ENCODE measurements at regions not wholly inside any gene's neighbourhood (a gene's known extent, or its start where the extent isn't known, plus 50 kb on each side); places are given as distances from the start of the nearest gene placed in this dataset.

DNA sequence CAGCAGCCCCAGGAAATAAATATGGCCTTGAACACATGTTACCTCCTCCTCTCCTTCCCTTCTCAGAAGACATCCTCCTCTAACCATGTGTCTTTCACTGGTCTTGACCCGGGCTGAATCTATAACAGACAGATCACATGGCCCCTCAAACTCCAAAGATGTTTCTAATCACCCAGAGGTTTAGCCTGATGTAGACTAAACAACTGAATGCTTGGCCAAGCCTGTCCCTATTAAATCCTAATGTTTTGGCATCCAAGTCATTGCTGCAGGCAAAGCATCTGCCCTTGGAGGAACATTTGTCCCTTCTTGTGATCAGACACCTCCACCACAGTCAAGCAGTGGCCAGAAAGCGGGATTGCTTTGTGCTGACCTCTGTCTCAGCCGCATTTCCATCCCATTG is 65.5 kb downstream of the ANKRD60 start:
- H3K4me1 ChIP-seq = no peaks in the 10 kb centered on the region
- no peak overlapping the region for H3K27ac ChIP-seq
- no peaks in the 10 kb centered on the region for H3K9me3 ChIP-seq
- TF ChIP-seq CTCF (IDR thresholded peaks at IDR 0.05) (no peak), POLR2A (IDR thresholded peaks at IDR 0.05) (no peak)
- intact Hi-C loops (cut with DNase I; ENCODE audit: low total_unique reads) = no loop called here
- DNase-seq = no peak
- no peaks in the 10 kb centered on the region for H3K27me3 ChIP-seq
- H3K36me3 ChIP-seq = no peaks in the 10 kb centered on the region
- no peak overlapping the region for H3K4me3 ChIP-seq

GRCh38 chr20:58161192-58161591 is 67.3 kb downstream of the ANKRD60 start:
- H3K4me1 ChIP-seq = no peaks in the 10 kb centered on the region
- no peak for TF ChIP-seq CTCF (IDR thresholded peaks at IDR 0.05)
- TF ChIP-seq POLR2A (IDR thresholded peaks at IDR 0.05) = no peak
- no peaks in the 10 kb centered on the region for H3K36me3 ChIP-seq
- no peaks in the 10 kb centered on the region for H3K9me3 ChIP-seq
- H3K4me3 ChIP-seq = no peak overlapping the region
- H3K27me3 ChIP-seq = no peaks in the 10 kb centered on the region
- no peak for DNase-seq
- intact Hi-C loops (cut with DNase I; ENCODE audit: low total_unique reads) = no loop called here
- no peak overlapping the region for H3K27ac ChIP-seq

DNA sequence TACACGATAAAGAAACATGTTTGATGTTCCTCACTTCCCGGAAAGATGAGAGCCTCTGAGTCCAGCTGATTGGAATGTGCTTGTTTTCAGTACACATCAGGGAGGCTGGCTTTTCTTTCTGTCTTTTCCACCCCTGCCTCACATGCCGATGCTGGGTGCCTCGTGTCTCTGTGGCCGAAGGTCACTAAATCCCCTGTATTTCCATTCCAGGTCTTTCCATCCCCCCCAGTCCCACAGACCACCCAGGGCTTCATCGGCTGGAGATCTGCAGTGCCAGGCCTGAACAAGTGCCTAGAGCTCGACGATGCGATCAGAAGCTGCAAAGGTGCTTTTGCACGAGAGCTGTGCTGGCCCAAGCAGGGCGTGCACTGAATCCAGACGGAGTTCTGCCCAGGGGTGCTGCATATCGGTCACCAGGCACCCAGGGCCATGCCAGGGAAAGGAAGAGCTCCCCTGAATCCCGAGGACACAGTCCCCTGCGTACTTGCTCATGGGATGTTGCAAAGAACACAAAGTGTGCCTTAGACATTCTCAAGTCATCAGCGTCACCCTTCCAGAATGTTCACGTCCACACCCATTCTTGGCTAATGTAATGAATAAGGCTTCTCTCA is 67.9 kb downstream of the ANKRD60 start:
- Histone ChIP-seq H3K9me3 (no peaks in the 10 kb centered on the region), H3K27ac (no peak overlapping the region), H3K36me3 (no peaks in the 10 kb centered on the region), H3K27me3 (no peaks in the 10 kb centered on the region), H3K4me3 (no peak overlapping the region), H3K4me1 (no peaks in the 10 kb centered on the region)
- DNase-seq = no peak
- intact Hi-C loops (cut with DNase I; ENCODE audit: low total_unique reads) = no loop called here
- TF ChIP-seq POLR2A (IDR thresholded peaks at IDR 0.05) = no peak
- no peak for TF ChIP-seq CTCF (IDR thresholded peaks at IDR 0.05)

- Histone ChIP-seq H3K36me3 (no peaks in the 10 kb centered on the region), H3K27me3 (no peaks in the 10 kb centered on the region), H3K4me1 (no peaks in the 10 kb centered on the region), H3K27ac (no peak overlapping the region), H3K4me3 (no peak overlapping the region), H3K9me3 (no peaks in the 10 kb centered on the region)
- TF ChIP-seq CTCF (IDR thresholded peaks at IDR 0.05) = no peak
- no peak for TF ChIP-seq POLR2A (IDR thresholded peaks at IDR 0.05)
- intact Hi-C loops (cut with DNase I; ENCODE audit: low total_unique reads) = no loop called here
- DNase-seq = no peak
Observed at GRCh38 chr20:58155148-58155925, 73.1 kb downstream of the ANKRD60 start.

DNA sequence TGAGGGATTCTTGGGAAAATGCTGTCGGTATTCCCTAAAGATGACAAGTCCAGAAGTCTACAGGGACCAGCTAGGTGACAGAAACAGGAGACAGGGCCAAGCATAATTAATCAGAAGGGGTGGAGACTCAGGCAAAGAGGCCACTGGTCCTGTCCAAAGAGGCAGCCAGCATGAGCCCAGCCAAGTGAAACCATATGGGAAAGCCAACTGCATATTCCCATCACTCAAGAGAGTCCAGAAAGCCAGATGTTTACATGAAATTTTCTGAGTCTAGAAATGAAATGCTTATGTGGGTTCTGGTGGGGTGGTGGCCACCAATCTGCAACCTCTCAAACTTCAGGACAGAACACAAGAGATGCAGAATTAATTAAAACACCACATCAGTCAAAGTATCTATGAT is 74.3 kb downstream of the ANKRD60 start:
- TF ChIP-seq CTCF (IDR thresholded peaks at IDR 0.05) (no peak), POLR2A (IDR thresholded peaks at IDR 0.05) (no peak)
- H3K4me1 ChIP-seq = no peaks in the 10 kb centered on the region

More for the DNA sequence above, 74.3 kb downstream of the ANKRD60 start:
- intact Hi-C loops (cut with DNase I; ENCODE audit: low total_unique reads) = no loop called here
- Histone ChIP-seq H3K9me3 (no peaks in the 10 kb centered on the region), H3K4me3 (no peak overlapping the region), H3K36me3 (no peaks in the 10 kb centered on the region), H3K27me3 (no peaks in the 10 kb centered on the region), H3K27ac (no peak overlapping the region)
- DNase-seq = no peak

All from uterus (tissue), 3 donors.